IPS DF 6.9 (cell line): ENCODE measurements at regions not wholly inside any gene's neighbourhood (a gene's known extent, or its start where the extent isn't known, plus 50 kb on each side); places are given as distances from the start of the nearest gene placed in this dataset.

Experiments used
- DNase-seq: peaks from one replicate; pipeline ENCODE4 v3.0.0-alpha.2; 2013; ENCODE audit warnings: low read depth, low spot score
- H3K27ac ChIP-seq: one replicate; pipeline ENCODE4 v1.5.1; 2013; ENCODE audit warnings: low read length, control low read depth
- H3K27me3 ChIP-seq: 2 replicates; pipeline ENCODE4 v1.6.1; 2013; ENCODE audit warnings: mild to moderate bottlenecking, low read length; ENCODE audit not compliant: control insufficient read depth, insufficient read depth
- H3K36me3 ChIP-seq: 2 replicates; pipeline ENCODE4 v1.6.1; 2013; ENCODE audit warnings: low read length; ENCODE audit not compliant: control insufficient read depth, insufficient read depth
- H3K4me1 ChIP-seq: 2 replicates; pipeline ENCODE4 v1.6.1; 2013; ENCODE audit warnings: low read length; ENCODE audit not compliant: control insufficient read depth, insufficient read depth
- H3K4me3 ChIP-seq: 2 replicates; pipeline ENCODE4 v1.5.1; 2013; ENCODE audit warnings: mild to moderate bottlenecking, low read length
- H3K9me3 ChIP-seq: 2 replicates; pipeline ENCODE4 v1.6.1; 2013; ENCODE audit warnings: low read length, inconsistent platforms; ENCODE audit not compliant: control insufficient read depth, insufficient read depth
- WGBS: extraction: QIAGEN DNeasy Blood & Tissue Kit; methylation state at CpG from one replicate; pipeline ENCODE4 v1.1.7; 2013; ENCODE audit warnings: mixed read lengths, missing lambda C conversion rate; ENCODE audit not compliant: insufficient read length, insufficient coverage; 5-methylcytosine and 5-hydroxymethylcytosine counted together

- no peaks in the 10 kb centered on the region for H3K27me3 ChIP-seq
- no peak for DNase-seq
- no peak overlapping the region for H3K4me3 ChIP-seq
- no CpG with 5 or more reads among the region's 2 CpGs for WGBS
- H3K9me3 ChIP-seq = no peaks in the 10 kb centered on the region
- no peak overlapping the region for H3K27ac ChIP-seq
- H3K36me3 ChIP-seq = no peaks in the 10 kb centered on the region
- H3K4me1 ChIP-seq = 0 out of 2 replicates have a peak, but pooled peaks cover 1% of the 10 kb centered on the region
Observed at GRCh38 chr7:72466797-72467196, 54.7 kb upstream of the CALN1 start.

DNA sequence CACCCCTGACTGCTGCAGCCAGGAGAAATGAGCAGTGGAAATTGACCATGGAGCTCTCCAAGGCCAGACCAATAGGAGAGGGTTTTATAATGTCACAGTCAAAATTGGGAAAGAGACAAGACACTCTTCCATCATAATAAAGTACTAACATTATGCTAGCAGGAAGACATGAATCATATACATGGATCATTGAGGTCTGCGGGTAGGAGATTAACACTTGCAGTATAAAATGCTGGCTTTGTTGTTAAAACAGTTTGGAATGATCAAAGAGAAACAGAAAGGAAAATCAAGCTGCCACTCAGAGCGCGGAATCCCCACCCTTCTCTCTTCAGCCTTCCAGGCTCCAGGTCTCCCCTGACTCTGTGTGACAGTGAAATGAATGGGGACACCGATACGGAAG lies 53.4 kb upstream of the CALN1 start:
- Histone ChIP-seq H3K4me3 (no peak overlapping the region), H3K9me3 (no peaks in the 10 kb centered on the region), H3K4me1 (0 out of 2 replicates have a peak, but pooled peaks cover 1% of the 10 kb centered on the region), H3K27ac (no peak overlapping the region), H3K27me3 (no peaks in the 10 kb centered on the region), H3K36me3 (no peaks in the 10 kb centered on the region)
- DNase-seq = no peak
- no CpG with 5 or more reads among the region's 5 CpGs for WGBS

DNA sequence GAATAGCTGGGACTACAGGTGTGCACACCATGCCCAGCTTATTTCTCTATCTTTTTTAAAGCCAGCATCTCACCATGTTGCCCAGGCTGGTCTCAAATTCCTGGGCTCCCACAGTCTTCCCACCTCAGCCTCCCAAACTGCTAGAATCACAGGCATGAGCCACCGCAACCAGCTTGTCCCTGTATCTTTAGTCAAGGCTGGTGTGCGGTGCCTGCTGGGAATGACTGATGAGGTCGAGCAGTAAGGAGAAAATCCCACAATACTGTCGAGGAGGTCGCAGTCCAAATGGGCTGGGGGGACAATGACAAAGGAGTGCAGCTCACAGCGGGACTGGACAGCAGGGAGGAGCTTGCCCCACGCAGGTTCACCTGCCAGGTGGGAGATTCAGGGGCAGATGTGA lies 50.2 kb upstream of the CALN1 start:
- WGBS = no CpG with 5 or more reads among the region's 7 CpGs
- H3K27ac ChIP-seq = no peak overlapping the region
- H3K4me3 ChIP-seq = no peak overlapping the region
- H3K27me3 ChIP-seq = no peaks in the 10 kb centered on the region
- no peaks in the 10 kb centered on the region for H3K36me3 ChIP-seq
- DNase-seq = no peak
- H3K4me1 ChIP-seq = 0 out of 2 replicates have a peak, but pooled peaks cover 1% of the 10 kb centered on the region
- H3K9me3 ChIP-seq = no peaks in the 10 kb centered on the region
